Trophoblast cell (in vitro differentiated cells and primary cell): ENCODE measurements at regions not wholly inside any gene's neighbourhood (a gene's known extent, or its start where the extent isn't known, plus 50 kb on each side); places are given as distances from the start of the nearest gene placed in this dataset.

Experiments
- DNase-seq, 2 donors: peaks; one replicate each; pipeline ENCODE4 v3.0.0-alpha.2; 2016
- H2AFZ ChIP-seq: 2 replicates; pipeline ENCODE4 v1.6.1; 2013; ENCODE audit warnings: low read length, moderate library complexity, mild to moderate bottlenecking; ENCODE audit not compliant: insufficient read depth, poor library complexity
- H2AK5ac ChIP-seq: 2 replicates; pipeline ENCODE4 v1.6.1; 2013; ENCODE audit warnings: mild to moderate bottlenecking, low read length
- H2BK120ac ChIP-seq: 2 replicates; pipeline ENCODE4 v1.6.1; 2013; ENCODE audit warnings: low read length, mild to moderate bottlenecking, moderate library complexity; ENCODE audit not compliant: insufficient read depth, poor library complexity
- H2BK12ac ChIP-seq: 2 replicates; pipeline ENCODE4 v1.6.1; 2013; ENCODE audit warnings: mild to moderate bottlenecking, low read length, moderate library complexity
- H2BK5ac ChIP-seq: 2 replicates; pipeline ENCODE4 v1.6.1; 2013; ENCODE audit warnings: low read length, low read depth, moderate library complexity, mild to moderate bottlenecking; ENCODE audit not compliant: poor library complexity
- H3K14ac ChIP-seq: 2 replicates; pipeline ENCODE4 v1.6.1; 2013; ENCODE audit warnings: mild to moderate bottlenecking, low read length
- H3K18ac ChIP-seq: 2 replicates; pipeline ENCODE4 v1.6.1; 2013; ENCODE audit warnings: mild to moderate bottlenecking, low read length
- H3K23ac ChIP-seq: 2 replicates; pipeline ENCODE4 v1.6.1; 2013; ENCODE audit warnings: low read length
- H3K27ac ChIP-seq: 2 replicates; pipeline ENCODE4 v1.5.1; 2013; ENCODE audit warnings: low read depth, mild to moderate bottlenecking, inconsistent platforms, low read length, moderate library complexity
- H3K27me3 ChIP-seq: 2 replicates; pipeline ENCODE4 v1.6.1; 2013; ENCODE audit warnings: inconsistent platforms, mild to moderate bottlenecking, low read length, moderate library complexity; ENCODE audit not compliant: insufficient read depth
- H3K36me3 ChIP-seq, 2 experiments: 1 replicate in 1 of 2; 2 replicates in 1 of 2; pipeline ENCODE4 v1.6.1; 2013; ENCODE audit warnings: low read length in 2 of 2, mild to moderate bottlenecking in 2 of 2, moderate library complexity in 1 of 2; ENCODE audit not compliant: insufficient read depth in 2 of 2, control insufficient read depth in 1 of 2
- H3K4ac ChIP-seq: 2 replicates; pipeline ENCODE4 v1.6.1; 2013; ENCODE audit warnings: low read depth, mild to moderate bottlenecking, low read length, moderate library complexity
- H3K4me1 ChIP-seq, 2 experiments: 1 replicate in 1 of 2; 2 replicates in 1 of 2; pipeline ENCODE4 v1.6.1; 2013; ENCODE audit warnings: low read length in 2 of 2, mild to moderate bottlenecking in 2 of 2, moderate library complexity in 1 of 2; ENCODE audit not compliant: insufficient read depth in 2 of 2, control insufficient read depth in 1 of 2
- H3K4me2 ChIP-seq: 2 replicates; pipeline ENCODE4 v1.6.1; 2013; ENCODE audit warnings: inconsistent platforms, mild to moderate bottlenecking, low read length, moderate library complexity
- H3K4me3 ChIP-seq: 2 replicates; pipeline ENCODE4 v1.5.1; 2013; ENCODE audit warnings: mild to moderate bottlenecking, low read depth, low read length, inconsistent platforms
- H3K79me1 ChIP-seq: one replicate; pipeline ENCODE4 v1.6.1; 2013; ENCODE audit warnings: low read length
- H3K79me2 ChIP-seq: 2 replicates; pipeline ENCODE4 v1.6.1; 2013; ENCODE audit warnings: low read length, mild to moderate bottlenecking; ENCODE audit not compliant: control insufficient read depth, insufficient read depth, poor library complexity
- H3K9ac ChIP-seq: 2 replicates; pipeline ENCODE4 v1.6.1; 2013; ENCODE audit warnings: mild to moderate bottlenecking, low read length
- H3K9me3 ChIP-seq: 2 replicates; pipeline ENCODE4 v1.6.1; 2013; ENCODE audit warnings: low read depth, mild to moderate bottlenecking, control low read depth, inconsistent platforms, low read length; ENCODE audit not compliant: insufficient read depth
- H4K12ac ChIP-seq: 2 replicates; pipeline ENCODE4 v1.6.1; 2013; ENCODE audit warnings: low read depth, mild to moderate bottlenecking, low read length, moderate library complexity
- H4K8ac ChIP-seq: 2 replicates; pipeline ENCODE4 v1.6.1; 2013; ENCODE audit warnings: low read depth, mild to moderate bottlenecking, low read length, moderate library complexity
- H4K91ac ChIP-seq: one replicate; pipeline ENCODE4 v1.6.1; 2013; ENCODE audit warnings: low read depth, mild to moderate bottlenecking, low read length, moderate library complexity
- WGBS: extraction: QIAGEN DNeasy Blood & Tissue Kit; methylation state at CpG from one replicate; pipeline ENCODE4 v1.1.7; 2013; ENCODE audit warnings: missing lambda C conversion rate; ENCODE audit not compliant: insufficient read length, insufficient coverage; ENCODE audit errors: extremely low coverage; 5-methylcytosine and 5-hydroxymethylcytosine counted together

GRCh38 chr16:52174168-52174567 lies 372.8 kb downstream of the TOX3 start:
- Histone ChIP-seq H3K9me3 (no peaks in the 10 kb centered on the region), H3K4me1 (no peaks in the 10 kb centered on the region), H3K4me3 (no peak overlapping the region), H2BK5ac (no peak overlapping the region), H3K9ac (no peak overlapping the region), H3K23ac (no peak overlapping the region), H3K79me1 (no peaks in the 10 kb centered on the region), H3K18ac (no peak overlapping the region), H3K4ac (no peak overlapping the region), H3K27me3 (no peaks in the 10 kb centered on the region), H3K27ac (no peak overlapping the region), H4K12ac (no peak overlapping the region), H2AK5ac (no peak overlapping the region), H3K79me2 (no peaks in the 10 kb centered on the region), H3K4me2 (no peak overlapping the region), H2BK12ac (no peak overlapping the region), H3K36me3 (no peaks in the 10 kb centered on the region), H4K8ac (no peak overlapping the region), H2AFZ (no peak overlapping the region), H2BK120ac (no peak overlapping the region), H3K14ac (no peak overlapping the region), H4K91ac (no peak overlapping the region)
- DNase-seq, result no peak
- no CpG with 5 or more reads among the region's 2 CpGs for WGBS

- Histone ChIP-seq H2BK12ac (no peak overlapping the region), H2AK5ac (no peak overlapping the region), H2BK120ac (no peak overlapping the region), H3K23ac (no peak overlapping the region), H3K18ac (no peak overlapping the region), H3K4ac (no peak overlapping the region), H3K4me3 (no peak overlapping the region), H4K91ac (no peak overlapping the region), H2BK5ac (no peak overlapping the region), H3K9me3 (no peaks in the 10 kb centered on the region), H3K9ac (no peak overlapping the region), H4K8ac (no peak overlapping the region), H3K79me2 (no peaks in the 10 kb centered on the region), H2AFZ (no peak overlapping the region), H3K36me3 (no peaks in the 10 kb centered on the region), H3K4me1 (no peaks in the 10 kb centered on the region), H3K14ac (no peak overlapping the region), H4K12ac (no peak overlapping the region), H3K27ac (no peak overlapping the region), H3K27me3 (no peaks in the 10 kb centered on the region), H3K79me1 (no peaks in the 10 kb centered on the region), H3K4me2 (no peak overlapping the region)
- no peak for DNase-seq
These were observed 375.5 kb downstream of the TOX3 start for GRCh38 chr16:52171481-52171880.

- Histone ChIP-seq H4K8ac (no peak overlapping the region), H3K4me2 (no peak overlapping the region), H3K9ac (no peak overlapping the region), H2BK5ac (no peak overlapping the region), H4K91ac (no peak overlapping the region), H3K4me3 (no peak overlapping the region), H3K79me2 (no peaks in the 10 kb centered on the region), H2BK12ac (no peak overlapping the region), H2AK5ac (no peak overlapping the region), H3K79me1 (no peaks in the 10 kb centered on the region), H3K23ac (no peak overlapping the region), H3K9me3 (peaks cover 2% of the 10 kb centered on the region), H2AFZ (no peak overlapping the region), H3K27me3 (no peaks in the 10 kb centered on the region), H3K4ac (no peak overlapping the region), H3K27ac (no peak overlapping the region), H2BK120ac (no peak overlapping the region), H3K18ac (no peak overlapping the region), H3K14ac (no peak overlapping the region), H3K4me1 (no peaks in the 10 kb centered on the region), H4K12ac (no peak overlapping the region), H3K36me3 (no peaks in the 10 kb centered on the region)
- DNase-seq, result no peak
- no CpG with 5 or more reads among the region's 1 CpG for WGBS
These were observed 379.6 kb downstream of the TOX3 start for GRCh38 chr16:52167328-52167727.

- Histone ChIP-seq H3K23ac (no peak overlapping the region), H3K4me2 (no peak overlapping the region), H3K18ac (no peak overlapping the region)
These were observed 381.0 kb downstream of the TOX3 start for GRCh38 chr16:52165961-52166360.

More at GRCh38 chr16:52165961-52166360, 381.0 kb downstream of the TOX3 start:
- no peaks in the 10 kb centered on the region for H3K79me1 ChIP-seq
- no peak overlapping the region for H2AFZ ChIP-seq
- no peaks in the 10 kb centered on the region for H3K27me3 ChIP-seq
- H2AK5ac ChIP-seq, result no peak overlapping the region
- no peak overlapping the region for H4K91ac ChIP-seq
- no peaks in the 10 kb centered on the region for H3K4me1 ChIP-seq
- H2BK5ac ChIP-seq, result no peak overlapping the region
- H3K4me3 ChIP-seq, result no peak overlapping the region
- no peak for DNase-seq
- no peak overlapping the region for H4K12ac ChIP-seq
- no peak overlapping the region for H3K14ac ChIP-seq
- no peak overlapping the region for H2BK120ac ChIP-seq
- H3K9me3 ChIP-seq, result peaks cover 2% of the 10 kb centered on the region
- H3K9ac ChIP-seq, result peak overlapping the region; percentile 2
- H3K4ac ChIP-seq, result no peak overlapping the region
- no peak overlapping the region for H3K27ac ChIP-seq
- no peak overlapping the region for H4K8ac ChIP-seq
- no CpG with 5 or more reads among the region's 8 CpGs for WGBS
- no peaks in the 10 kb centered on the region for H3K79me2 ChIP-seq
- no peak overlapping the region for H2BK12ac ChIP-seq
- no peaks in the 10 kb centered on the region for H3K36me3 ChIP-seq
